PFSK-1 (cell line): ENCODE measurements at regions not wholly inside any gene's neighbourhood (a gene's known extent, or its start where the extent isn't known, plus 50 kb on each side); places are given as distances from the start of the nearest gene placed in this dataset.

Experiments used
- POLR2AphosphoS5 ChIP-seq: IDR thresholded peaks from 2 replicates; pipeline ENCODE4 v1.6.1; 2012; ENCODE audit warnings: low read depth, mild to moderate bottlenecking, control low read depth, low read length, moderate library complexity
- REST ChIP-seq, 2 experiments: IDR thresholded peaks; 2 replicates each; pipeline versions ENCODE4 v1.6.1 to v1.8.0; 2011 to 2012; ENCODE audit warnings: low read depth in 2 of 2, low read length in 2 of 2, control low read depth in 1 of 2, inconsistent platforms in 1 of 2, mild to moderate bottlenecking in 1 of 2, moderate library complexity in 1 of 2; ENCODE audit not compliant: insufficient read depth in 1 of 2
- SIN3A ChIP-seq: IDR thresholded peaks from 2 replicates; pipeline ENCODE4 v1.6.1; 2012; ENCODE audit warnings: mild to moderate bottlenecking, low read length, moderate library complexity, borderline replicate concordance; ENCODE audit not compliant: insufficient read depth
- TAF1 ChIP-seq: IDR thresholded peaks from 2 replicates; pipeline ENCODE4 v1.6.1; 2012; ENCODE audit warnings: low read length, control low read depth, borderline replicate concordance; ENCODE audit not compliant: insufficient read depth

- TF ChIP-seq TAF1 (no peak), SIN3A (no peak), POLR2AphosphoS5 (no peak), REST (IDR thresholded peaks at IDR 0.05; ENCODE audit: insufficient read depth in 1 of 2, low read depth in 2 of 2, low read length in 2 of 2) (no peak)
These were observed 191.3 kb upstream of the ADARB2 start for GRCh38 chr10:1928606-1929005.
